NCI-H446 treated with DMSO at 0.1 percent for 48 hours (cell line): ENCODE measurements at regions not wholly inside any gene's neighbourhood (a gene's known extent, or its start where the extent isn't known, plus 50 kb on each side); places are given as distances from the start of the nearest gene placed in this dataset.
"Not testable (repeated sequence)": the region's sequence is repeated elsewhere in the genome, so short reads cannot be mapped to it uniquely, and the experiment has no call there.

Source experiments
- DNase-seq: peaks from one replicate; lab custom pipeline; 2025; lab: John Stamatoyannopoulos, UW

DNA sequence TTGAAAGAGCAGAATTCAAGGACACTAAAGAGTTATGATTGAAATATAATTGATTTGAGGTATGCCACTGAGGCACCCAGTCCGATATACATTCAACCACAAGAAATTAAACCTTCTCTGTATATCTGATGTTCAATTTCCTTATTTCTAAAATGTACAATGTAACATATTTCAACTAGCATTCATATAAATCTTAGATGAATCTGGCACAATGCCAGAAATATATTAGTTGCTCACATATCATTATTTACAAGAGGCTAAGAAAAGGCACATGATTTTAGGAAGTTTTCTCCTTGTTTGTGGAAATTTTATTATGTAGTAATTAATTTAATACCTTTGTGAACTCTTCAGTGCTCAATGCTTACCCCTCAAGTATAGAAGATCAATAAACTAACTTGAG lies 532.3 kb downstream of the KCNA4 start:
- DNase-seq, result no peak

DNA sequence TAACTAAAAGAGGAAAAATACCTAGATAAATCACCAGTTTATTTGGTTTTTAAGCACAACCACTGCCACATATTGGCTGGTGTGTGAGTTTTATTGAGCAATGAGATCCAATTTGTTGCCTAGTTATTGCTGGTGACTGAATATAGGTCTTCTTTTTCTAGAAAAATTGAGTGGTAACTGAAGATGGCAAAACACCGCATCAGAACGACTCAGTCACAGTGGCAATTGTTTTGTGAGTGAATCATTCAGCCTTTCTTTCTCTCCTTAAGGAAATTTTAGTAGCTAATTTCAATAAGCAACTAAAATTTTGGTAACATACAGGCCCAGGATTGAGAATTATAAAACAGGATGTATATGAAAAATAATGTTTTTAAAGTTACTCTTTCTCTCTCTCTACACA lies 533.0 kb downstream of the KCNA4 start:
- no peak for DNase-seq

DNA sequence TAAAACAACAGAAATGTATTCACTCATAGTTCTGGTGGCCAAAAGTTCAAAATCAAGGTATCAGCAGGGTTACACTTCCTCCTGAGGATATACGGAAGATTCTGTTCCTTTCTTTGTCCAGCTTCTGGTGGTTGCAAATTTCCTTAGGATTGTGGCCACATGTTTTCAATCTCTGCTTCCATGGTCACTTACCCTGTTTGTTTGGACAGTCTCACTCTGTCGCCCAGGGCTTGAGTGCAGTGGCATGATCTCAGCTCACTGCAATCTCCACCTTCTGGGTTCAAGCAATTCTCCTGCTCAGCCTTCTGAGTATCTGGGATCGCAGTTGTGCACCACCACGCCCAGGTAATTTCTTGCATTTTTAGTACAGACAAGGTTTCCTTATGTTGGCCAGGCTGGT lies 534.3 kb downstream of the KCNA4 start:
- DNase-seq, result no peak

DNA sequence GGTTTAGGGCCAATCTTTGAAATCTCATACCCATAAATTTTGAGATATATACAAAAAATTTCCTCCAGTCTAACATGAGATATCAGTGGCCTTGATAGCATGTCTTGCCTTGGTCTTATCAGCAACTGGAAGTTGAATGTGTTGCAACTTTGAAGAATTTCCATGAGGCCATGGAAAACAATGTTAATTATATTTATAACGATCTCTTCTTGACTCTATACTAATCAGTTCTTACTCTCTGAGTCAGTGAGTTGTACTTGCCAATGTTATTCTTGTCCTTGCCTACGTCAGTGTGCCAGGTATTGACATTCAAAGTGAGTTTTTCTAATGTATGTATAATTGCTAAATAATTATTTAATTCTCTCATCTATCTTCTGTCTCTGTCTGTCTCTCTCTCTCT lies 535.1 kb downstream of the KCNA4 start:
- no peak for DNase-seq

DNA sequence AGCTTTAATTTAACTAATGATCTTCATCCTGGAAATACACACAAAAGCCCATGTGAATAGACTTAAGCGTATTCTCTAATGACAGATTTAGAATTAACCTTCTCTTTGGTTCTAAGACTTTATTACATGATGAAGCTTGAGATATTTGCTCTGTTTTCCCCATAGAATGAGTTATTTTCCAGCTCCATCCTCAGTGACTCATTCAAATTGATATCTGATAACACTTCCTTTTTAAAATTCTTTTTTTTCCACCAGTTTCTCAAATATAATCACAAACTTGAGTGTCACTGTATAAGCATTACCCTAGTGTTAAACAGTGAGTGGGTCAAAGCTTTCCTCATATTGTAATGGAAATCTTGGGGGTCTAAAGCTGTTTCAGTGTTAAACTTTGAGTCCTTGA lies 535.8 kb downstream of the KCNA4 start:
- DNase-seq, result no peak

DNA sequence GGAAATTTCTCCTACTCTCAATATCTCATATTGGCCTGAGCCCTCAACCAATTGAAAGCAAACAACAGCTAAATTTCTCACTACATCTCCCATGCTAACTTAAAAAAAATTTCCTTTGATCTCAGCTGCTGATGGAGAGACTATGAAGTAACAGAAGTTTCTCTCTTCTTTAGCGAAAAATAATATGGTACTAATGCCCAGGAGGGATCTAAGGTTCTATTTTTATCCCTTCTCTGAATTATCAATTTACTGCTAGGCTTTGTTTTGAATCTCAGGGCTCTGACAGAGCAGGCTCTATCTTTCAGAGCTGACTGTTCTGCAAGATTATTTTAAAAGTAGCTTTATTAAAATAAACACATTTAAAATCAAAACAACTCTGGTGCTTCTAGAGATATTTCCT lies 558.6 kb downstream of the KCNA4 start:
- no peak for DNase-seq

DNA sequence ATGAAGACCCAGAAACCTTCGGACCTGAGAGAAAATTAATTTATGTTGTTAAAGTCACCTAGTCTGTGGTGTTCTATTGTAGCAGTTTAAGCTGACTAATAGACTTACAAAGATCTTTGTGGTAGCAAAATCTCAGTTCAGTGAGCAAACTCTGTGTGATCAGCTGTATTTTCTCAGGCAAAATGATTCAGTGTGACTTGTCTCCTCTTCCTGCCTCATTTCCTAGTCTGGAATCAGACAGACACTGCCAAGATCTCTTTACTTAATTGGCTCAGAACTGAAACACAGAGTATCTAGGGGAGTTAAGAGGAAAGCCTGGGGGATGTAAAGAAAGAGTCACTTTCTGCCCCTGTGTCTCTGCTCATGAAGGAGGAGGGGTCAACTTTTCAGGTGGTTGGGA lies 564.7 kb downstream of the KCNA4 start:
- no peak for DNase-seq

DNA sequence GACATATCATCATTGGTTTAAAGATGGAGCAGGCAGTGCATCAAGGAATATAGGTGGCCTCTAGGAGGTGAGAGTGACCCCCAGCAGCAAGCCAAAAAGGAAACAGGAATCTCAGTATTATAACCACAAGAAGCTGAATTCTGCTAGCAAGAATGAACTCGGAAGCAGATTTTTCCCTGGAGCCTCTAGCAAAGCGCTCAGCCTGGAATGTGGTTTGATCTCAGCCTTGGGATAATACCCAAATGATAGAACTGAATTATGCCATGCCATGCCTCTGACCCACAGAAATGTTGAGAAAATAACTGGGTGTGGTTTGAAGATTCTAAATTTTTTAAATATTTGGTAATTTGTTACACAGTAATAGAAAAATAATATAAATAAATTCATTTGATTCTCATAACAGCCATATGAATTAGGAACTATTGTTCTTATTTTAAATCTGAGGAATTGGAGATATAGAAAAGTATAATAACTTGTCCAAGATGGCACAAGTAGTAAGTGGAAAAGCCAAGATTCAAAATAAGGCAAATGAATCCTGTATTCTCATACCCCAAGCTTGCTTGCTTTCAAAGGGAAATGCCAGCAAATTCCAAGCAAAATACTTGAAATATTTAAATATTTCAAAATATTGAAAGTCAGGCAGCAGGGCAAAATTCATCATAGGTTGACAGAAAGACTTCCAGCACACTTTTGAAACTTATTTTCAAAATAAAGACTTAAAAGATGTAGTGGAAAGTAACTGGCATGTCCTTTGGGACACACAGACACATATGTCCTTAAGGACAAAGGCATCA lies 567.4 kb downstream of the KCNA4 start:
- DNase-seq, result no peak

DNA sequence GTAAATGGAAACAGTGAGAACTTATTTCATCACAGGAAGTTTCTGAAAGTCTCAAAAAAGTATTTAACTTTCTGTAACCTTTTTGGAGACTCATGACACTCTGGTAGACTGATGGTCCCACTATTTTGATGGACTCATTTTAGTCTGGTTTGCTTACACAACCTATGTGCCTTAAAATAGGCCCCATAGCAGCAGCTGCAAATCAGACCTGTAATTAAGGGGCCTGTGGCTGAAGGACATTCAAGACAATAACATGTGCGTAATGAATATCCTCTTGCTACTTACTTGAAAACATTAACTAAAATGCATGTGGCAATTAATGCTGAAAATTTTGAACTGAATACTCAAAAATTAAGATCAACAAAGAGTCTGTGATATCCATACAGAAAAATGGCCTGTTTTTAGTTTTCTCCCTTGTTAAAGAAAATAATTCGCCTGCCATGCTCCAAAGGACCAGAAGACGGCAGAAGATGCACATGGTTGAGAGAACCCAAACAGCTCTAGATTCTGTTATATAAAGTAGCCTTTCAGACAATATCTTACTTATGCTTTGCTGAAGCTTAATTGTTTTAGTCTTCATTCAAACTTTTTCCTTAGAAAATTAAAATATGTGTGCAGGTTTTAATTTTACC lies 568.5 kb downstream of the KCNA4 start:
- no peak for DNase-seq

DNA sequence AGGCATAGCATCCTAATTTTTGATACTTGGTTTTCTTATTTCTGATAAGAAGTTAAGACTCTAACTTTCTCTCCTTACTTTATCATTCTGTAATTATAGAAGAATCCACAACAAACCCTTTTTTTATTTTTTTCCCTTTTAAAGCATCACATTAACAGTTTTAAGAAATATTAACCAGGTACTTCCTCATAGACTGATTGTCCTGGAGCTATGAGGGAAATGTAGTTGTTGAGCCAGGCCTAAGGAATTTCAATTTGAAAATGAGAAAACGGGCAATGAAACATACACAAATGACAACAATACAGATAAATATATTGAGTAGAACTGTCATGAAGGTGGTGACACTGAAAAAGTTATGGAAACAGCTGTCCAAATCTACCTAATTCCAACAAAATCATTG lies 569.0 kb downstream of the KCNA4 start:
- DNase-seq, result no peak

DNA sequence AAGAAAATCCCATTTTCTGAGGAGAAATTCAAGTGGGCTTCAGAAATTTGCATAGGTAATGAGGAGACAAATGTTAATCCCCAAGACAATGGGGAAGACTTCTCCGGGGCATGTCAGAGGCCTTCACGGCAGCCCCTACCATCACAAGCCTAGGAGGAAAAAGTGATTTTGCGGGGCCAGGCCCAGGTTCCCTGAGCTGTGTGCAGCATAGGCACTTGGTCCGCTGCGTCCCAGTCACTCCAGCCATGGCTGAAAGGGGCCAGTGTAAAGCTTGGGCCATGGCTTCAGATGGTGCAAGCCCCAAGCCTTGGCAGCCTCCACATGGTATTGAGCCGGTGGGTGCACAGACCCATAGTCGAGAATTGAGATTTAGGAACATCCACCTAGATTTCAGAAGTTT lies 570.7 kb downstream of the KCNA4 start:
- no peak for DNase-seq

DNA sequence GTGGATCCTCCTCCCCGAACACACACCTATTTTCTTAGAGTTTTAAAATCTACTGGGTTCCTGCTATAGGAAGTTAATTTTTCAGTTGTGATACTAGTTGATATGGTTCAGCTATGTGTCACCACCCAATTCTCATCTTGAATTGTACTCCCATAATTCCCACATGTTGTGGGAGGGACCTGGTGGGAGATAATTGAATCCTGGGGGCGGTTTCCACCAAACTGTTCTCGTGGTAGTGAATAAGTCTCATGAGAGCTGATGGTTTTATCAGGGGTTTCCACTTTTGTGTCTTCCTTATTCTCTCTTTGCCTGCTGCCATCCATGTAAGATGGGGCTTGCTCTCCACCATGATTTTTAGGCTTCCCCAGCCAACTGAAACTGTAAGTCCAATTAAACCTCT lies 571.6 kb downstream of the KCNA4 start:
- not testable (repeated sequence) for DNase-seq

DNA sequence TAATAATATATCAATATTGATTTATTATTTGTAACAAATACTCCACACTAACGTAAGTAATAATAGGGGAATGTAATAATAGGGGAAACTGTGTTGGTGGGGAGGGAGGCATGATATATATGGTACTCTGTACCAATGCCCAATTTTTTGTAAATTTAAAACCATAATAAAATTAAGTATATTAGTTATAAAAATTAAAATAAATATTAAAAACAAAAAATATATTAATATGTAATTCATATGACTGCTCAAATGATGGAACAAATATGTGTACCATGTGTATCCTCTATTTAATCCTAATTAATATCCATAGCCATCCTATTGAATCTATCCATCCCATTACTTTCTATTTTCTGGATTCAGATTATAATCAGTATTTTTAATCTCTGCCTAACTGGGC lies 578.0 kb downstream of the KCNA4 start:
- no peak for DNase-seq

DNA sequence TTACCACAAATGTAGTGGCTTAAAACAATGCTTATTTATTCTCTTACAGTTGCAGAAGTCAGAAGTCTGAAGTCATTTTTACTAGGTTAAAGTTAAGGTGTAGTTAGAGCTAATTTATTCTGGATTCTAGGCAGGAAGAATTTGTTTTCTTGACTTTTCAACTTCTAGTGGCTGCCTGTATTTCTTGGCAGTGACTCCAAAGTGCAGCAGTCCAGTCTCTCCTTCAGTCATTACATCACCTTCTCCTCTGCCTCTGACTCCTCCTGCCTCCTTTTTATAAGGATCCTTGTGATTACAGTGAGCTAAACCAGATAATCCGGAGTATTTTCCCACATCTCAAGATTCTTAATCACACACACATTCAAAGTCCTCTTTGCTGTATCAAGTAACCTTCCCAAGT lies 581.4 kb downstream of the KCNA4 start:
- no peak for DNase-seq

DNA sequence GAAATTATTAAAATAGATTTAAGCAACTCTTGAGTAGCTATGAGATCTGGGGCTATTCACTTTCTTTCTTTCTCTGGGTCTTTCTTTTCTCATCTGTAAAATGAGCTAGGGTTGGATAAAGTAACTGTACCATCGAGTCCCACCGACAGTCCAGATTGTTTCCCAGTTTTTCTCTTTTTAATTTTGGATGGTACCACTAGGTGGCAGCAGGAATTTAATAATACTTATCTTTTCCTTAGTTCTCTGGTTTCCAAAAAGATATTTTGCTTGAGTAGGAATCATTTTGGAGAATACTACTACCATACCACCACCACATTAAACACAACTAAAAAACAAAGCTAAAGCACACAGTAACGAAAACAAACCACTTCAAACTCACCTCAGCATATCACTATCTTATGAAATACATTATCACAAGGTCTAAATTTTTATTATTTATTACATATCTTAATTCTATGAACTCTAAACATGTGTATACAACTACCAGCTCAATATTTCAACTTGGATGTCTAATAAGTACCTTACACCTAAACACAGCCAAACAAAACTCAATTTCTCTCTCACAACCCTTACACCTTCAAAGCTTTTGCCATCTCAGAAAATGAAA lies 584.0 kb downstream of the KCNA4 start:
- no peak for DNase-seq

DNA sequence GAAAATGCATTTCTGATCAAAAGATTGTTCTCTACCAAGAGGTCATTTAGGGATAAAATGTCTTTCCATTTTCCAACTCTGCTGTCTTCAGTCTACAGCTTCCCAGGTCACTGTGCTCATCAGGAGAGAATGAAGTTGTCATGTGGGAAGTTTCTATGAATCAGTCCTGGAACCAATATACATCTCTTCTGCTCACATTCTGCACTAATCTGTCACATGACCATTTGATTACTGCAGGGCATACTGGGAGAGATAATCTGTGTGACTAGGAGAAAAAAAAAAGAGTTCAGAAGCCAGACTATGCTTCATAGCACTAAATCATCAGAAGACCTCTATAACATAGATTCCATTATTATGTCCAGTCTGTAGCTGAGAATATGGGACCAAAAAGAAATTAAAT lies 611.5 kb downstream of the KCNA4 start:
- DNase-seq, result no peak

DNA sequence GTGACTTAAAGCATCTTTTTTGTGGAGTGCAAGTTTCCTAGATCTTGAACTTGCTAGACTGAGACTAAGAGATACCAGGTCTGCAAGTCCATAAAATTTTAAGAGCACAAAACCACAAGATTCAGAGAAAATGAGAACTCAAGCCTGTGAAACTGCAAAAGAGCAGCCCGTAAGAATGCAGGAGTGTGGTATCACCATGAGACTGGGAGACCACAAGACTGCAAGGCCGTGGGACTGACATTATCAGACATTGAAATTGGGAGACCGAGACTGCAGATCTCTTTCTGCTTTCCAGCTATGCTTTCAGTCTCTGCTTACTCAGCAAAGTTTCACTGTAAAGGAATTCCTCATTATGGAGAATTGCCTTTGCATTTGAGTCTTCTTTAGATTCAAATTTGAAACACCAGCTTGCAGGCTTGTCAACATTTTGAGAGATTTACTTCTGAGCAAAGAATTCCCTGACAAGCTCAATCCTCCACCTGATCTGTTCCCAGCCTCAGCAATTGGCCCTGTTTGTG lies 621.2 kb downstream of the KCNA4 start:
- DNase-seq, result no peak

DNA sequence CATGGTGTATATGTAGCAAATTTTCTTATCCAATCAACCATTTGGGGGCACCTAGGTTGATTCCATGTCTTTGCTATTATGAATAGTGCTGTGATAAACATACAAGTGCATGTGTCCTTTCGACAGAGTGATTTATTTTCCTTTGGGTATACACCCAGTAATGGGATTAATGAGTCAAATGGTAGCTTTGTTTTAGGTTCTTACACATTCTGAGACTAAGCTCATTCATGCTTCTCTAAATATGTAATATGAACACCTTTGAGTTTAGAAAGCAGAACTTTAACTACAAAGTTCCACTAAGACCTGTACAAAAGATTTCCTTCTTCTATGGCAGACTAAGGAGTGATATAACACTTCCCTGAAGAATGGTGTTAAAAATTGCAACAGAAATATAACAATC lies 627.0 kb downstream of the KCNA4 start:
- no peak for DNase-seq

DNA sequence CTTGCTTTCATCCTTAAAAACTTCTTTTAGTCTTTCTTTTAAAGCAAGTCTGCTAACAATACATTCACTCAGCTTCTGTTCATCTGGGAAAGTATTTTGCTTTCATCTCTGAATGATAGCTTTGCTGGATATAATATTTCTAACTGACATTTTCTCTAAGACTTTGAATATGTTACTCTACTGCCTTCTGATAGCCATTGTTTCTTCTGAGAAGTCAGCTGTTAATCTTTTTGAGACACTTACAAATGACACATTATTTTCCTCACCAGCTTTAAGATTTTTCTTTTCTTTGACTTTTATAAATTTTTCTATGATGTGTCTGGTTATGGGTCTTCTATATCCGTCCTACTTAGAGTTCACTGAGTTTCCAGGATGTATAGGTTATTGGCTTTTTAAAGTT lies 643.1 kb downstream of the KCNA4 start:
- DNase-seq, result no peak

DNA sequence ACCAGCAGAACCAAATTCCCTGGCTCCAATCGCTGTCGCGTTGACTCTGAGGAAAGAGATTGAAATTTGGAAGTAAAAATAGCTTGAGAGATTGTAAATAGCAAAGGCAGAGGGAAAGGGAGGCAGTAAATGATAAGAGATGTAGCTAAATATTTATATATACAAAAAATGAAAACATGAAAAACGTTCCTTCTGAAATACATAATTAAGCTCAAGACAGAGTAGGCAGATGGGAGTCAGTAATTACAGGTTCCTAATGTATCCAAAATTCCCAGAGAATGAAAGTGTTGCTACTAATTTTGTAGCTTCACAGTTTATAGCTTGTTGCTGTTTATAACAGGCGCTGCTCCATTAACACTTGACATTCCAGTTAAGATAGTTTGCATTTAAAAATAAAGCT lies 648.7 kb downstream of the KCNA4 start:
- no peak for DNase-seq

DNA sequence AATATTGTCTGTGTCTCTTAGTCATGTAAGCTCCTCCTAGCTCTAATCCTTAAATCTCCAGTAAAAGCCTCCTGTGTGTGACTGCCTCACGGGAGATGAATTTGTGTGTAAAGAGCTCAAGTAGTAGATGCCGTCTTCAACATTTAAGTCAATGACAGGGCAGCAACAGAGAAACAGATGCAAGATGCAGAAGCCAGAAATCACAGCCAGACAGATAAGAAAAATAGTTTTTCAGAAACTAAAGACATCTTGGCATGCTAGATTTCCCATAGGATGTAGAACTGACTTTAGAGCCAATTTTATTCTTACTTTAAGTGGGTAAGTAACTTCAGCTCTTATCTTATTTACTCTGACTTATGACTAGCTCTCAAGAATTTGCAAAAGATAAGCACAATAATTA lies 652.8 kb downstream of the KCNA4 start:
- DNase-seq, result no peak

DNA sequence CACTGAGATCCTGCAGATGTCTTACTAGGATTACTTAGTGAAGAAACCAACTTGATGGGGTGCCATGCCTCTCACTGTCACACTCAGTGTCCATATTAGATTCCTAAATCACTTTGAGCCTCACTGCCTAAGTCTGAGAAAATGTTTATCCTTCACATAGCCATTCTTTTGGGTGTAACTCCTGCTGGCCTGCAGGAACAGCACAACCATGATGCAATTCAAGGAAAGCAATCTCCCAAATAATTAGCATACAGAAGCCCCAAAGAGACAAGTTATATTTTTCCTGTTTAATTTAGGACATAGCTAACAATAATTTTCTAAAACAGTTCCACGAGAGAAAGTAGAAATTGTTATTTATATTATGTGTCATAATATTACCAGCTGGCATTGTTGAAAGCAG lies 655.5 kb downstream of the KCNA4 start:
- no peak for DNase-seq

DNA sequence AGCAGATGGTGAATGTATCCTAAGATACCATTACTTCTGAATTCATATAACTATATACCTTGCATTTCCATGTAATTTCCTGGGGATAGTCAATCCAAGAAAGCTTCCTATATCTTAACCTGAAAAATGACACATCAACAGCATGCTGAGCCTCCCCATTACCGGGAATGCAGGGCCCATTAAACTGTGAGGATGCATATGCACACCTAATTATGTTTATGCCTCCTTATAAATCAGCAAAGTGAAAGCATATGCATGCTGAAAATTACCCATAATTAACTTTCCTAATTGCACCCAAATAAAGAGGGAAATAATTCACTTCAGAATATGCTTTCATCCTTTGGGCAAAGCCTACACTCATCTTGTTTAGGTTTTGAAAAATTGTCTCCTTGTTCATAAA lies 663.0 kb downstream of the KCNA4 start:
- DNase-seq, result no peak
